ENCODE measurements at regions not wholly inside any gene's neighbourhood (a gene's known extent, or its start where the extent isn't known, plus 50 kb on each side); places are given as distances from the start of the nearest gene placed in this dataset.

GRCh38 chr15:96977886-96978285, 647.4 kb downstream of the NR2F2 start:
- TF ChIP-seq, protein P1, sequence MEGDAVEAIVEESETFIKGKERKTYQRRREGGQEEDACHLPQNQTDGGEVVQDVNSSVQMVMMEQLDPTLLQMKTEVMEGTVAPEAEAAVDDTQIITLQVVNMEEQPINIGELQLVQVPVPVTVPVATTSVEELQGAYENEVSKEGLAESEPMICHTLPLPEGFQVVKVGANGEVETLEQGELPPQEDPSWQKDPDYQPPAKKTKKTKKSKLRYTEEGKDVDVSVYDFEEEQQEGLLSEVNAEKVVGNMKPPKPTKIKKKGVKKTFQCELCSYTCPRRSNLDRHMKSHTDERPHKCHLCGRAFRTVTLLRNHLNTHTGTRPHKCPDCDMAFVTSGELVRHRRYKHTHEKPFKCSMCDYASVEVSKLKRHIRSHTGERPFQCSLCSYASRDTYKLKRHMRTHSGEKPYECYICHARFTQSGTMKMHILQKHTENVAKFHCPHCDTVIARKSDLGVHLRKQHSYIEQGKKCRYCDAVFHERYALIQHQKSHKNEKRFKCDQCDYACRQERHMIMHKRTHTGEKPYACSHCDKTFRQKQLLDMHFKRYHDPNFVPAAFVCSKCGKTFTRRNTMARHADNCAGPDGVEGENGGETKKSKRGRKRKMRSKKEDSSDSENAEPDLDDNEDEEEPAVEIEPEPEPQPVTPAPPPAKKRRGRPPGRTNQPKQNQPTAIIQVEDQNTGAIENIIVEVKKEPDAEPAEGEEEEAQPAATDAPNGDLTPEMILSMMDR (CRISPR knock-in tag; IDR thresholded peaks at IDR 0.05) = no peak
- TF ChIP-seq HNRNPK (IDR thresholded peaks at IDR 0.05; ENCODE audit: low read depth, low read length, poor library complexity, severe bottlenecking) (no peak), ZSCAN22 (CRISPR knock-in tag; IDR thresholded peaks at IDR 0.05) (no peak), MED1 (CRISPR knock-in tag; IDR thresholded peaks at IDR 0.05) (no peak)
- TF ChIP-seq, protein P2, sequence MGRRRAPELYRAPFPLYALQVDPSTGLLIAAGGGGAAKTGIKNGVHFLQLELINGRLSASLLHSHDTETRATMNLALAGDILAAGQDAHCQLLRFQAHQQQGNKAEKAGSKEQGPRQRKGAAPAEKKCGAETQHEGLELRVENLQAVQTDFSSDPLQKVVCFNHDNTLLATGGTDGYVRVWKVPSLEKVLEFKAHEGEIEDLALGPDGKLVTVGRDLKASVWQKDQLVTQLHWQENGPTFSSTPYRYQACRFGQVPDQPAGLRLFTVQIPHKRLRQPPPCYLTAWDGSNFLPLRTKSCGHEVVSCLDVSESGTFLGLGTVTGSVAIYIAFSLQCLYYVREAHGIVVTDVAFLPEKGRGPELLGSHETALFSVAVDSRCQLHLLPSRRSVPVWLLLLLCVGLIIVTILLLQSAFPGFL (CRISPR knock-in tag; IDR thresholded peaks at IDR 0.05) = no peak

All from HepG2 (cell line).